HG03571 (cell line): ENCODE measurements at regions not wholly inside any gene's neighbourhood (a gene's known extent, or its start where the extent isn't known, plus 50 kb on each side); places are given as distances from the start of the nearest gene placed in this dataset.

Experiments used
- ATAC-seq: cut with Tn5 transposase; IDR thresholded peaks from one replicate; pipeline ENCODE4 v1.9.1; 2021; ENCODE audit not compliant: unreplicated experiment

- ATAC-seq: no peak
Observed at GRCh38 chrX:69085151-69085550, 80.1 kb downstream of the PJA1 start.

DNA sequence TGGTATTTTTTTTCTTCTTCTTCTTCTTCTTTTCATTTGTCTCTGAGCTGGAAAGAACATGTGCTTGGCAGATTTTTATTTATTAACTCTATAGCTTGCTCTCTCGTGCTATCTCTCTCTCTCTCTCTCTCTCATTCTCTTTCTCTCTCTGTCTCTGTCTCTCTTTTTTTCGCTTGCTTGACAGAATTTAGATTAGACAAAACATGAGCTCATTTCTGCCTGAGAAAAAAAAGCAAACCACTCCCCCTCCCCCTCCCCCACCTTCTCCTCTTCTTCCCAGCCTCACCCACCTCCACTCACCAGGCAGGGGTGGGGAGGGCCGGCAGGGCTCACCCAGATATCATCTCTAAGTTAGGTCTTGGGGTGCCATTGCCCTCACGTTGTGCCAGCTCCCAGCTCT, 81.5 kb downstream of the PJA1 start:
- ATAC-seq: no peak

- no peak for ATAC-seq
Observed at GRCh38 chrX:69083361-69083760, 81.9 kb downstream of the PJA1 start.

DNA sequence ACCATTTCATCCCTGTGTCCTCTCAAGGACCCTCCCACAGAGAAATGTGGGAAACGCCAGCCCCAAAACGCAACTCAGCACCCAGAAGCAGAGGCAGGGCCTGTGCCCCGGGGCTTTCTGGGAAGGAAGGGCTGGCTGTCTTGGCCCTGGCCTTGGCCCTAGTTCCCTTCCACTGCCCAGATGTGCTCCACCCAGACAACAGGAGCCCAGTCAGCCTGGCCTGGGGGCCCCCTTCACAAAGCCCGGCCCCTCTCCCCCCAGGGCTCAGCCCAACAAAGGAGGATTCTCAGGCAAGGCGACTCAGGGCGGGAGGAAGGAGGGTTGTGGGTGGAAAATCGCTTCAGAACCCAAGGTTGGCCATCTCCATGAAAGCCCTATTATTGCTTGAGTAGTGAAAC, 82.5 kb downstream of the PJA1 start:
- ATAC-seq: no peak

DNA sequence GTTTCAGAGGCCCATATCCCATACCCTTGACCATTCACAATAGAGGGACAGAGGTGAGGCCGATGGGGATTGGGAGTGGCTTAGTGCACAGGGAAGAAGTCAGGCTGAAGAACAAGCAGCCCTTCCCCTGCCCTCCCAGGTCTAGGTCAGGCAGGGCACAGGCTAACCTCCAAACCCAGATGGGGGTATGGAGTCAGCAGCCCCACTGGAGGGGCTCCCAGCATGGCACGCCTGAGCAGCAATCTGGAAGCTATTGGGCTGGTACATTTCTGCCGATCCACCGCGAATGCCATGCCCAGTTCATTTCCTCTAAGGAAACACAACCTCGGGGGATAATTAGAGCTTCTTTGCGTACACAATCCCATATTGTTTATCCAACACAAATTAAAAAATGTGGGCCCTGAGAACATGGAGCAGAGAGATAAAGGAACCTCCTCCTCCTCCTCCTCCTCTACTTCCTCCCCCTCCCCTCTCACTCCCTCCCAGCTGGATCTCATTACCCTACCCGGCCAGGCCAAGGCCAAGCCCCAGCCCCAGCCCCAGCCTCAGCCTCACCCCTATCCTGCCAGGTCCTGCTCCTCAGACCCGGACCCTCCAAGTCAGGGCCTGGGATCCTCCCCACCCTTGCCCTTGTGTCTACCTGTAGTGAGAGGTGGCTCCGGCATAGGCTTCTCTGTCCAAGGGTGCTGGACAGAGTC, 83.0 kb downstream of the PJA1 start:
- ATAC-seq: no peak

GRCh38 chrX:69080855-69081465, 84.3 kb downstream of the PJA1 start:
- no peak for ATAC-seq

- ATAC-seq: no peak
Observed at GRCh38 chrX:69079268-69079667, 86.0 kb downstream of the PJA1 start.

DNA sequence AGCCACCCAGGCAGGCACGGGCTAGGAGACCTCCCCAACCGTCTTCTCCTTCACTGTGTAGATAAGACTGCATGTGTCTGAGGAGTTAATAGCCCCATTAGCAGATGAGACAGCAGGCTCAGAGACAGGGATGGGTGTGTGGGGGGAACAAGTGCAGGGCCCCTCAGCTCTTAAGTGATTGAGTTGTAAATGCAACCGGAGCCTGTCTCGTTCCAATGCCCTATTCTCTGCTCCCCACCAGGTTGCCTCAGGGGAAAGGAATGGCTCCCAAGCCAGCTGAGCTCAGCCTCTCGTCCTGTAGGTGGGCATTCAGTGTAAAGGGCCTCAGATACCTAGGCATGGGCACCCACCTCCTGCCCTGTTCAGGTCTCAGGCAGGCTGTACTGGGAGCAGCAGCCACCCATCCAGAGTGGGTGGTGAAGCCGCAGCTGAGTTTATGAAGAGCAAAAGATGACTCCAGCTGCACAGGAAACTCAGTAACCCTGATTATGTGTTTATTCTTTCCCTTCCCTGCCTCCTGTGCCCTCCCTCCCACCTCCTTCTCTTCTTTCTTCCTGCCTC, 87.3 kb downstream of the PJA1 start:
- no peak for ATAC-seq

GRCh38 chrX:69076088-69076487, 89.2 kb downstream of the PJA1 start:
- no peak for ATAC-seq

DNA sequence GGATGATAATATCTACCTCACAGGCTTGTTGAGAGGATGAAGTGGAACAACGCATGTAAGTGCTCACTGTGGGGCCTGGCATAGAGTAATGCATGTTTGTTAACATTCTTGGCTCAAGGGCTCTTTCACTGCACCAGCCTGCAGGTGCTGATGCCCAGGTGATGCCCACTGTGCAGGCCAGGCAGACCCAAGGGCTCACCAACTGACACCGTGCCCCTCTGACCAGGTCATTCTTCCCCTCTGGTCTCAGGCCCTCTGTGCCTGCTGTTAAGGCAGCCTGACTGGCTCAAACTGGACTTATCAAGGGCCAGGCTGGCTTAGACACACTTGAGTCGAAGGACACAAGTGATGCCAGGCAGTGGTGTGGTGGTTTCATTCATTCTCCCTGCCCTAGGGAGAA, 90.5 kb downstream of the PJA1 start:
- ATAC-seq: no peak

DNA sequence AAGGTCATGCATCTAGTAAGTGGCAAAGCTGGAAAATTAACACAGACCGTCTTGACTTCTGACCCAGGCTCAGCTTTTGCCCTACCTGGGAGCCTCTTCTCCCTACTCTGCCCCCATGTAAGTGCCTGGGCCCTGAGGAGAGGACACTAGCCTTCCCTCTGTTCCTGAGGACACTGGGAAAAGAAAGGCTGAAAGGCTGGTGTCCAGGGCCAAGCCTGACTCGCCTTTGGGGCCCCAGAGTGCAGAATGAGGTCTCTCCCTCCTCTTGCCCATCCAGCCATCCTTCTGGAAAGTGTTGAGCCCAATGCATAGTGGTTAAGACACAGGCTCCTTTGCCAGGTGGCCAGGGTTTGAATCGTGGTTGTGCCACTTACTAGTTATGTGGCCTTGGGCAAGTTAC, 91.5 kb downstream of the PJA1 start:
- ATAC-seq: no peak

GRCh38 chrX:69073241-69073640, 92.0 kb downstream of the PJA1 start:
- ATAC-seq: no peak

- ATAC-seq: no peak
Observed at GRCh38 chrX:69072486-69073006, 92.7 kb downstream of the PJA1 start.

DNA sequence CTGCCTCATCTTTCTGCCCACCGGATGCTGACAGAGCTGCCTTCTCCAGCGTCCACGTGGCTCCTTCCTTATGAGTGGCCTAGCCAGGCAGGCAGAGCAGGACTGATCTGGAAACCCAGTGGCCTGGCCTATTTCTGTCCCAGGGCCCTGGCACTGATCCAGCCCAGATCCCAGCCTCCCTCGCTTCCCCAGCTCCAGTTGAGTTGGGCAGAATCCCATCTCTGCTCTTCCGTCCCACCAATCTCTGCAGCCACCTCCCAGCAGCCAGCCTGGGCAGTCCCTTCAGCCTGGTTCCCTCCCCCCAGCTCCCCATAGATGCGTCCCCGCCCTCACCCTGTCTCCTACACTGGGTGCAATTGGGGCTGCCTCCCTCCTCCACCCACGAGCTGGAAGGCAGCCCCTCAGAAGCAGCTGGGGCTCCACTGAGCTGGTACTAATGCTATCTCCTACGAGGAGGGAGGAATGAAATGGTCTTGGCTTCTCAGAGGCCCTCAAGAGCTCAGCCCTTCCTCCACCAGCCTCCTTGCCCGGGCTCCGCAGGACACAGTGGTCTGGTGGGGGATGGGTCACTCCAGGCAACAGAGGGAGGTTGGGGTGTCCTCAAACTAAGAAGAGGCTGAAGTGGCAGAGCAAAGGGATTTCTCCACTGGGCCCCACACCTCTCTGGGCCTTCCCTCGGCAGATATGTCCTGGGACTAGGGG, 94.2 kb downstream of the PJA1 start:
- ATAC-seq: no peak

GRCh38 chrX:69069876-69070275, 95.4 kb downstream of the PJA1 start:
- no peak for ATAC-seq

DNA sequence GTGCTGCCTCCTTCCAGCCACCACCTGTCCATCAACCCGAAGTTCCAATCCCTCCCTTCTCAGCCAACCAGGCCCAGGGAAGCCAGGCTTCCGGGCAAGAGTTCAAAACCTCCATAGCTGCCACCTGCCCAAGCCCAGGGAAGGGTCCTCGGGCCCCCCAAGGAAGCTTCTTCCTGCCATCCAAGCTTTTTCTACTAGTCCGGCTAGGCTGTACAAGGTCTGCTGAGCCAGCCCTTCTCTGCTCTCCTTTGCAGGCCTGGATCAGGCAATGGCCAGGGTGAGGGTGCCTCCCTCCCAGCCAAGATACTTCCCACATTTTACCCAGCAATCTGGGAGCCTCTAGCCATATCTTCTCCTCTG, 96.2 kb downstream of the PJA1 start:
- no peak for ATAC-seq

- ATAC-seq: no peak
Observed at GRCh38 chrX:69068301-69069085, 96.8 kb downstream of the PJA1 start.

DNA sequence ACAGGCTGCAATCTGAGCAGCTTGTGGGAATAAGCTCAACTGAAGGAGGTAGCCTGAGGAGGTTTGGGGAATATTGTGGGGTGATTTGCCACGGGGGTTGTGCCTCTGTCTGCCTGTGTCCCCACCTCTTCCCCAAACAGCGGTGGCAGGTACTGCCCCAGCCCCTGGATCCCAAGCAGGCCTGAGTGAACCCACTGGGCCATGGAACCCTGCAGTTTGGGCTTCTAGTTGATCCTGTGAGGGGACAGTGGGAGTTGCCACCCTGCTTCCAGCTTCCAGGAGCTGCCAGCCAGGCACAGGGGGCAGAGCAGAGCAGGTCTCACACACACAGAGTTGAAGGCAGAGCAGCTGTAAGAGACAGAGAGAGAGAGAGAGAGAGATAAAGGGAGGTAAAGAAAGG, 97.4 kb downstream of the PJA1 start:
- ATAC-seq: no peak

DNA sequence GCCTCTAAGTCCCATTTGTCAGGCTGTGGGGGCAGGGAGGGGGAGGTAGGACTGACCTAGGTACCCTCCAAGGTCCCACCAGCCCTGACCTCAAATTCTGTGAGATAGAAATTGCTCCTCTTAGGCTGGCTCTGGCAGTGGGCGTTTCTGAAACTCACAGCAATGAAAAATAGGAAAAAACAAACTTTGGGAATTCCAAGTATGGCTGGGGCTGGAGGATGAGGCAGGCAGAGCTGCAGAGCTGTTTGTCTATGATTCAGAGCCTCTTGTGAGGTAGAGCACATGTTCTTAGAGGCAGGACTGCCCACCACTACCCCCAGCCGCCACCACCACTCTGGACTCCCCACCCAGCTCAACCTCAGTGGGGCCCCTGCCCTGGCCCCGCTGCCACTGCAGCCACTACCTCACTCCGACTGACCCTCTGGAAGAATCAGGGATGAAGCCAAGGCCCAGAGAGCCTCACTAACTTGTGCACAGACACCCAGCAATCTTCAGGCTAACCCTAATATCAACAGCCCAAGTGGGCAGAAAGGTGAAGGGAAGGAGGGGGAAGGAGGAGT, 98.2 kb downstream of the PJA1 start:
- ATAC-seq: no peak

GRCh38 chrX:69066021-69066757, 99.1 kb downstream of the PJA1 start:
- no peak for ATAC-seq
